HEK293 (cell line): ENCODE measurements at regions not wholly inside any gene's neighbourhood (a gene's known extent, or its start where the extent isn't known, plus 50 kb on each side); places are given as distances from the start of the nearest gene placed in this dataset.

Experiments
- CTCF ChIA-PET: fragments of 350-600 bp; formaldehyde crosslinking; extraction: SDS; loops from one replicate; lab custom pipeline; 2021; ENCODE audit warnings: antibody characterized with exemption; lab: Yijun Ruan, JAX
- POLR2A ChIA-PET: fragments of 300-600 bp; formaldehyde crosslinking; extraction: SDS; loops from one replicate; lab custom pipeline; 2020; ENCODE audit warnings: antibody characterized with exemption, inconsistent platforms; lab: Yijun Ruan, JAX
- H3K27ac ChIP-seq: fragments of 200-500 bp; sonication (Bioruptor generic); 2 replicates; pipeline ENCODE4 v1.5.1; 2014; ENCODE audit warnings: low read depth, low read length, control low read depth, inconsistent platforms; ENCODE audit errors: extremely low read depth
- H3K36me3 ChIP-seq, 2 experiments: fragments of 200-500 bp in 1 of 2; sonication (Bioruptor generic) in 1 of 2; 1 replicate in 1 of 2; 2 replicates in 1 of 2; pipeline ENCODE4 v1.5.1; 2014 to 2017; ENCODE audit warnings: inconsistent platforms in 2 of 2, low read length in 2 of 2; ENCODE audit not compliant: control insufficient read depth in 2 of 2, insufficient read depth in 1 of 2
- H3K4me1 ChIP-seq: fragments of 200-500 bp; sonication (Bioruptor generic); 2 replicates; pipeline ENCODE4 v1.5.1; 2014; ENCODE audit warnings: mild to moderate bottlenecking, low read length, inconsistent platforms; ENCODE audit not compliant: control insufficient read depth, insufficient read depth
- H3K4me3 ChIP-seq: 2 replicates; pipeline ENCODE4 v1.5.1; 2011; ENCODE audit warnings: low read depth, mild to moderate bottlenecking, control low read depth, low read length, moderate library complexity
- H3K9me3 ChIP-seq: fragments of 200-500 bp; sonication (Bioruptor generic); 2 replicates; pipeline ENCODE4 v1.5.1; 2014; ENCODE audit warnings: low read depth, low read length, inconsistent platforms; ENCODE audit not compliant: control insufficient read depth, insufficient read depth
- HIC1 ChIP-seq: fragments of 450-650 bp; formaldehyde crosslinking; IDR thresholded peaks from 2 replicates; pipeline ENCODE4 v1.5.1; 2016; ENCODE audit warnings: missing biosample characterization, missing genetic modification characterization
- OSR2 ChIP-seq: fragments of 450-650 bp; formaldehyde crosslinking; IDR thresholded peaks from 2 replicates; pipeline ENCODE4 v1.5.1; 2016; ENCODE audit warnings: missing biosample characterization, missing genetic modification characterization
- SP7 ChIP-seq: fragments of 450-650 bp; formaldehyde crosslinking; IDR thresholded peaks from 2 replicates; pipeline ENCODE4 v1.5.1; 2016; ENCODE audit warnings: missing biosample characterization, missing genetic modification characterization
- ZBTB48 ChIP-seq: fragments of 450-650 bp; formaldehyde crosslinking; IDR thresholded peaks from 2 replicates; pipeline ENCODE4 v1.5.1; 2016; ENCODE audit warnings: missing biosample characterization, missing genetic modification characterization
- ZNF146 ChIP-seq: fragments of 450-650 bp; formaldehyde crosslinking; IDR thresholded peaks from 2 replicates; pipeline ENCODE4 v1.5.1; 2016; ENCODE audit warnings: missing biosample characterization, missing genetic modification characterization
- ZNF174 ChIP-seq: fragments of 450-650 bp; formaldehyde crosslinking; IDR thresholded peaks from 2 replicates; pipeline ENCODE4 v1.5.0; 2017; ENCODE audit warnings: missing biosample characterization, mild to moderate bottlenecking, missing genetic modification characterization
- ZNF202 ChIP-seq: fragments of 450-650 bp; formaldehyde crosslinking; IDR thresholded peaks from 2 replicates; pipeline ENCODE4 v1.5.1; 2016; ENCODE audit warnings: missing biosample characterization, missing genetic modification characterization, borderline replicate concordance
- ZNF211 ChIP-seq: fragments of 450-650 bp; formaldehyde crosslinking; IDR thresholded peaks from 2 replicates; pipeline ENCODE4 v1.5.1; 2016; ENCODE audit warnings: low read depth, missing biosample characterization, missing genetic modification characterization
- ZNF248 ChIP-seq: fragments of 450-650 bp; formaldehyde crosslinking; IDR thresholded peaks from 2 replicates; pipeline ENCODE4 v1.5.1; 2017; ENCODE audit warnings: missing biosample characterization, missing genetic modification characterization
- ZNF37A ChIP-seq: fragments of 450-650 bp; IDR thresholded peaks from 2 replicates; pipeline ENCODE4 v1.5.1; 2018; ENCODE audit warnings: missing biosample characterization, missing genetic modification characterization
- ZNF580 ChIP-seq: fragments of 450-650 bp; formaldehyde crosslinking; IDR thresholded peaks from 2 replicates; pipeline ENCODE4 v1.5.1; 2016; ENCODE audit warnings: missing biosample characterization, missing genetic modification characterization
- ZNF677 ChIP-seq: fragments of 450-650 bp; IDR thresholded peaks from 2 replicates; pipeline ENCODE4 v1.5.0; 2018; ENCODE audit warnings: missing biosample characterization, mild to moderate bottlenecking, missing genetic modification characterization, moderate library complexity
- ZNF791 ChIP-seq: fragments of 450-650 bp; formaldehyde crosslinking; IDR thresholded peaks from 2 replicates; pipeline ENCODE4 v1.5.1; 2016; ENCODE audit warnings: missing biosample characterization, missing genetic modification characterization
- TF ChIP-seq, protein P1 (sequence below): fragments of 450-650 bp; formaldehyde crosslinking; IDR thresholded peaks from 2 replicates; pipeline ENCODE4 v1.5.1; 2016; ENCODE audit warnings: missing biosample characterization, missing genetic modification characterization, low read depth
- TF ChIP-seq, protein P2 (sequence below): fragments of 450-650 bp; formaldehyde crosslinking; IDR thresholded peaks from 2 replicates; pipeline ENCODE4 v1.5.1; 2016; ENCODE audit warnings: missing biosample characterization, missing genetic modification characterization
- TF ChIP-seq, protein P3 (sequence below): fragments of 450-650 bp; formaldehyde crosslinking; IDR thresholded peaks from 2 replicates; pipeline ENCODE4 v1.5.1; 2016; ENCODE audit warnings: missing biosample characterization, missing genetic modification characterization

DNA sequence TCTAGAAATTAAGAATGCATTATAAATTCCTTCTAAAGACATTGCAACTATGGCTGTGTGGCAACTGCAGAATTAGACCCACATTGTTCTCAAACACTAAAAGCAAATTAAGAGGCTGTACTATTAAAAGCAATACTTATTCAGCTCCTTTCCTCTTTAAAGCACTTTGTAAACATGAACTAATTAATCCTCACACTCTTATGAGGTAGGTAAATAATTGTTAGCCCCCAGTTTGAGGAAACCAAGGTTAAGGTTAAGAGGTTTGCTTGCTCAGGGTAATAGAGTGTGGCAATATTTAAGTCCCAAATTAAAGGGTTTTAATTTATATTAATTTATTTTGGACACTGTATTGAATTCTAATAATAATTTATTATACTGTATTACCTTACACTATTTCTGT is 553.8 kb downstream of the LRRIQ3 start (continued):
- no peak for TF ChIP-seq OSR2 (tag by site-specific recombination)

- Histone ChIP-seq H3K4me1 (no peaks in the 10 kb centered on the region), H3K9me3 (no peaks in the 10 kb centered on the region), H3K36me3 (no peaks in the 10 kb centered on the region), H3K4me3 (no peak overlapping the region), H3K27ac (no peak overlapping the region)
- TF ChIP-seq, protein P1, sequence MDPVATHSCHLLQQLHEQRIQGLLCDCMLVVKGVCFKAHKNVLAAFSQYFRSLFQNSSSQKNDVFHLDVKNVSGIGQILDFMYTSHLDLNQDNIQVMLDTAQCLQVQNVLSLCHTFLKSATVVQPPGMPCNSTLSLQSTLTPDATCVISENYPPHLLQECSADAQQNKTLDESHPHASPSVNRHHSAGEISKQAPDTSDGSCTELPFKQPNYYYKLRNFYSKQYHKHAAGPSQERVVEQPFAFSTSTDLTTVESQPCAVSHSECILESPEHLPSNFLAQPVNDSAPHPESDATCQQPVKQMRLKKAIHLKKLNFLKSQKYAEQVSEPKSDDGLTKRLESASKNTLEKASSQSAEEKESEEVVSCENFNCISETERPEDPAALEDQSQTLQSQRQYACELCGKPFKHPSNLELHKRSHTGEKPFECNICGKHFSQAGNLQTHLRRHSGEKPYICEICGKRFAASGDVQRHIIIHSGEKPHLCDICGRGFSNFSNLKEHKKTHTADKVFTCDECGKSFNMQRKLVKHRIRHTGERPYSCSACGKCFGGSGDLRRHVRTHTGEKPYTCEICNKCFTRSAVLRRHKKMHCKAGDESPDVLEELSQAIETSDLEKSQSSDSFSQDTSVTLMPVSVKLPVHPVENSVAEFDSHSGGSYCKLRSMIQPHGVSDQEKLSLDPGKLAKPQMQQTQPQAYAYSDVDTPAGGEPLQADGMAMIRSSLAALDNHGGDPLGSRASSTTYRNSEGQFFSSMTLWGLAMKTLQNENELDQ (tag by site-specific recombination), result no peak
- TF ChIP-seq ZNF248 (tag by site-specific recombination), result no peak
- no peak for TF ChIP-seq ZNF146 (tag by site-specific recombination)
- TF ChIP-seq ZBTB48, result no peak
- no peak for TF ChIP-seq ZNF791 (tag by site-specific recombination)
- TF ChIP-seq, protein P2, sequence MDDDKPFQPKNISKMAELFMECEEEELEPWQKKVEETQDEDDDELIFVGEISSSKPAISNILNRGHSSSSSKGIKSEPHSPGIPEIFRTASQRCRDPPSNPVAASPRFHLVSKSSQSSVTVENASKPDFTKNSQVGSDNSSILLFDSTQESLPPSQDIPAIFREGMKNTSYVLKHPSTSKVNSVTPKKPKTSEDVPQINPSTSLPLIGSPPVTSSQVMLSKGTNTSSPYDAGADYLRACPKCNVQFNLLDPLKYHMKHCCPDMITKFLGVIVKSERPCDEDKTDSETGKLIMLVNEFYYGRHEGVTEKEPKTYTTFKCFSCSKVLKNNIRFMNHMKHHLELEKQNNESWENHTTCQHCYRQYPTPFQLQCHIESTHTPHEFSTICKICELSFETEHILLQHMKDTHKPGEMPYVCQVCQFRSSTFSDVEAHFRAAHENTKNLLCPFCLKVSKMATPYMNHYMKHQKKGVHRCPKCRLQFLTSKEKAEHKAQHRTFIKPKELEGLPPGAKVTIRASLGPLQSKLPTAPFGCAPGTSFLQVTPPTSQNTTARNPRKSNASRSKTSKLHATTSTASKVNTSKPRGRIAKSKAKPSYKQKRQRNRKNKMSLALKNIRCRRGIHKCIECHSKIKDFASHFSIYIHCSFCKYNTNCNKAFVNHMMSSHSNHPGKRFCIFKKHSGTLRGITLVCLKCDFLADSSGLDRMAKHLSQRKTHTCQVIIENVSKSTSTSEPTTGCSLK (tag by site-specific recombination), result no peak
- TF ChIP-seq HIC1 (tag by site-specific recombination), result no peak
- TF ChIP-seq SP7 (tag by site-specific recombination), result no peak
- no peak for TF ChIP-seq ZNF37A (tag by site-specific recombination)
- TF ChIP-seq ZNF174 (tag by site-specific recombination), result no peak
- TF ChIP-seq ZNF211 (tag by site-specific recombination), result no peak
- TF ChIP-seq, protein P3, sequence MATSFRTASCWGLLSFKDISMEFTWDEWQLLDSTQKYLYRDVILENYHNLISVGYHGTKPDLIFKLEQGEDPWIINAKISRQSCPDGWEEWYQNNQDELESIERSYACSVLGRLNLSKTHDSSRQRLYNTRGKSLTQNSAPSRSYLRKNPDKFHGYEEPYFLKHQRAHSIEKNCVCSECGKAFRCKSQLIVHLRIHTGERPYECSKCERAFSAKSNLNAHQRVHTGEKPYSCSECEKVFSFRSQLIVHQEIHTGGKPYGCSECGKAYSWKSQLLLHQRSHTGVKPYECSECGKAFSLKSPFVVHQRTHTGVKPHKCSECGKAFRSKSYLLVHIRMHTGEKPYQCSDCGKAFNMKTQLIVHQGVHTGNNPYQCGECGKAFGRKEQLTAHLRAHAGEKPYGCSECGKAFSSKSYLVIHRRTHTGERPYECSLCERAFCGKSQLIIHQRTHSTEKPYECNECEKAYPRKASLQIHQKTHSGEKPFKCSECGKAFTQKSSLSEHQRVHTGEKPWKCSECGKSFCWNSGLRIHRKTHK (tag by site-specific recombination), result no peak
- no peak for TF ChIP-seq ZNF677 (tag by site-specific recombination)
- no peak for TF ChIP-seq ZNF202 (tag by site-specific recombination)
- no peak for TF ChIP-seq ZNF580 (tag by site-specific recombination)
- CTCF ChIA-PET, result no interaction called here
- POLR2A ChIA-PET, result no interaction called here
Observed at GRCh38 chr1:73639494-73639893, 558.5 kb downstream of the LRRIQ3 start.
